Epithelial cell of proximal tubule (primary cell): ENCODE measurements at regions not wholly inside any gene's neighbourhood (a gene's known extent, or its start where the extent isn't known, plus 50 kb on each side); places are given as distances from the start of the nearest gene placed in this dataset.

Experiments
- DNase-seq: peaks from one replicate; pipeline ENCODE4 v3.0.0-alpha.2; 2011; ENCODE audit warnings: low read depth
- H3K4me3 ChIP-seq: 2 replicates; pipeline ENCODE4 v1.5.1; 2011; ENCODE audit warnings: low read depth, mild to moderate bottlenecking, low read length
- CTCF ChIP-seq: conservative IDR thresholded peaks from 2 replicates; pipeline ENCODE4 v1.5.1; 2012; ENCODE audit warnings: low read depth, mild to moderate bottlenecking, low read length

GRCh38 chr16:50497592-50497991 lies 50.6 kb upstream of the NKD1 start:
- TF ChIP-seq CTCF, result no peak
- DNase-seq, result no peak
- H3K4me3 ChIP-seq, result no peak overlapping the region

DNA sequence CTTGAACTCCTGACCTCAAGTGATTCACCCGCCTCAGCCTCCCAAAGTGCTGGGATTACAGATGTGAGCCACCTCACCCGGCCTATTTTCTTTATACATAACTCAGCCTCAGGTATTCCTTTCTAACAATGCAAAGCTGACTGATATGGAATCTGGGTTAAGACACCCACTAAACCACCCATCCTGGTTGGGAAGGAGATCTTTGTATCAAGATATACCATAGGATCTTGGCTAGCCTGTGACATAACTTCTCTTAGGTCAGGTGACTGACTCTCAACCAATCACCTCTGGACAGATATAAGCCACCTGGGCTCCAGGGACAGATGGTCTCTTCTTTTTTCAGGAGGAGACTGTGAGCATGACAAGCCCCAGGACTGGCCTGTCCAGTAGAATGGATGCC lies 51.2 kb upstream of the NKD1 start:
- H3K4me3 ChIP-seq, result no peak overlapping the region
- no peak for TF ChIP-seq CTCF
- DNase-seq, result no peak

DNA sequence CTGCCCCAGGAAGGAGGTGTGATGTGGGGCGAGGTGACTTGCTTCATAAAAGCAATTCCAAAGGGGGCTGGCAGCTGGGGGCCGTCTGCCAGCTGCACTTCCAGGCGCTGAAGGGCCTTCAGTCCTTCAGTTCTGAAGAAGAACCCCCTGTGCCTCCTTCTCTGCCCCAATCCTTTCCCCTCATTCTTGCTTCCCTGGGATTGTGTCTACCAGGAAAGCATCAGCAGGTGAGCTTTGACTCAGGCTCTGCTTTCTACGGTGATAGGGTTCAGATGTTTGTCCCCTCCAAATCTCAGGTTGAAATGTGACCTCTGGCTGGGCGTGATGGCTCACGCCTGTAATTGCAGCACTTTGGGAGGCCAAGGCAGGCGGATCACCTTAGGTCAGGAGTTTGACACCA lies 52.5 kb upstream of the NKD1 start:
- DNase-seq, result no peak
- TF ChIP-seq CTCF, result no peak
- no peak overlapping the region for H3K4me3 ChIP-seq

- no peak for TF ChIP-seq CTCF
- H3K4me3 ChIP-seq, result no peak overlapping the region
- no peak for DNase-seq
Measured at GRCh38 chr16:50494501-50495491, 53.4 kb upstream of the NKD1 start.

- H3K4me3 ChIP-seq, result no peak overlapping the region
- no peak for TF ChIP-seq CTCF
- no peak for DNase-seq
Measured at GRCh38 chr16:50491516-50491915, 56.7 kb upstream of the NKD1 start.

- no peak for DNase-seq
- TF ChIP-seq CTCF, result no peak
- no peak overlapping the region for H3K4me3 ChIP-seq
Measured at GRCh38 chr16:50490828-50491227, 57.4 kb upstream of the NKD1 start.

DNA sequence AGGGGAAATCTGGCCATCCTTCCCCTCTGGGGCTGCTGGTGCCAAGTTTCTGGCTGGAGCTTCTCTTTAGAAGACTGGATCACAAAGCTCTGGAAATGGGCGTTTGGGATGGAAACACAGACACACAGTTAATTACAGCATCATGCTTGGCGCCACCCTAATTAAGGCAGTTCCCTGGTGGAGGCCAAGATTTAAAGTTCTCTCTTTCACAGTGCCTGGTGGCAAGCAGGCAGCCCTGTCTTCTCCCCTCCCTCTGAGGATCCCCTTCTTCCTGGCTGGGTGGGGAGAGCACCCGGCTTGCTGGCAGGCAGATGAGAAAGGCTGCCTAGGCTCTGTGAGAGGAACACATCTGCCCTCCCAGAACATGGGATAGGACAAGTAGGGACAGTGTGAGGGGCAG lies 59.0 kb upstream of the NKD1 start:
- no peak overlapping the region for H3K4me3 ChIP-seq
- no peak for DNase-seq
- TF ChIP-seq CTCF, result no peak
